K562 (cell line): ENCODE measurements at regions not wholly inside any gene's neighbourhood (a gene's known extent, or its start where the extent isn't known, plus 50 kb on each side); places are given as distances from the start of the nearest gene placed in this dataset.
A peak's percentile ranks its signal among the peaks of the same experiment; 100 is the strongest.

Source experiments
- ATAC-seq: fragments of 200-7000 bp; cut with Tn5 transposase; 3 replicates; pipeline ENCODE4 v1.9.1; 2020; ENCODE audit warnings: moderate library complexity
- BruUV-seq: library from RNA; stranded (reverse); fragments of 400-500 nt; replicated peaks from 2 replicates; lab custom pipeline; 2021; lab: Mats Ljungman, UMichigan
- CTCF ChIA-PET: fragments of 300-600 bp; formaldehyde crosslinking; extraction: SDS; loops from one replicate; lab custom pipeline; 2021; ENCODE audit warnings: low intra/inter-chr PET ratio; lab: Yijun Ruan, JAX
- POLR2A ChIA-PET: fragments of 300-600, 350-650 bp; sonication (Branson Sonifier 250); formaldehyde crosslinking; extraction: SDS; loops from one replicate; lab custom pipeline; 2021; ENCODE audit warnings: antibody characterized with exemption, inconsistent platforms; lab: Yijun Ruan, JAX
- DNase-seq, 4 experiments: peaks; one replicate each; pipeline versions ENCODE4 v3.0.0 to v3.0.0-alpha.2; 2011 to 2018; ENCODE audit warnings: low spot score in 3 of 4, mixed read lengths in 3 of 4; ENCODE audit errors: extremely low read depth in 1 of 4
- FAIRE-seq: peaks from 2 replicates; lab custom pipeline; 2011; peaks lifted over from hg19 to GRCh38; lab: Jason Lieb, UNC
- H2AFZ ChIP-seq: 2 replicates; pipeline ENCODE4 v1.6.0; 2011; ENCODE audit warnings: low read depth, low read length, control low read depth, inconsistent platforms
- H3K27ac ChIP-seq: fragments of 200-600 bp; 3 replicates; pipeline ENCODE4 v1.8.0; 2011; ENCODE audit warnings: low read depth, mild to moderate bottlenecking, control low read depth, inconsistent platforms, low read length, moderate library complexity, mixed read lengths; ENCODE audit errors: extremely low read depth
- H3K27me3 ChIP-seq, 2 experiments: fragments of 300-600 bp in 1 of 2; 2 replicates in 1 of 2; 3 replicates in 1 of 2; pipeline versions ENCODE4 v1.6.0 to v1.8.0; 2011; ENCODE audit warnings: inconsistent platforms in 2 of 2, low read length in 2 of 2, mild to moderate bottlenecking in 1 of 2, mixed read lengths in 1 of 2, moderate library complexity in 1 of 2; ENCODE audit not compliant: control insufficient read depth in 2 of 2, insufficient read depth in 2 of 2
- H3K36me3 ChIP-seq: fragments of 300-600 bp; 3 replicates; pipeline ENCODE4 v1.8.0; 2011; ENCODE audit warnings: mild to moderate bottlenecking, low read length, inconsistent platforms; ENCODE audit not compliant: control insufficient read depth, insufficient read depth
- H3K4me1 ChIP-seq, 2 experiments: fragments of 200-600 bp in 1 of 2; replicated peaks in 1 of 2; 2 replicates in 1 of 2; 3 replicates in 1 of 2; pipeline versions ENCODE4 v1.5.1 to v1.8.0; 2011; ENCODE audit warnings: inconsistent platforms in 2 of 2, low read length in 2 of 2, mild to moderate bottlenecking in 1 of 2, mixed read lengths in 1 of 2, moderate library complexity in 1 of 2; ENCODE audit not compliant: control insufficient read depth in 2 of 2, insufficient read depth in 2 of 2
- H3K4me2 ChIP-seq: 2 replicates; pipeline ENCODE4 v1.6.1; 2011; ENCODE audit warnings: low read length, control low read depth, inconsistent platforms, mixed read lengths; ENCODE audit not compliant: insufficient read depth
- H3K4me3 ChIP-seq: fragments of 200-600 bp; sonication (generic), shearing (Covaris generic); 2 replicates; pipeline ENCODE4 v1.5.1; 2016; ENCODE audit warnings: control low read depth, inconsistent platforms
- H3K79me2 ChIP-seq: fragments of 200-600 bp; 3 replicates; pipeline ENCODE4 v1.8.0; 2011; ENCODE audit warnings: low read length, inconsistent platforms; ENCODE audit not compliant: control insufficient read depth, insufficient read depth
- H3K9ac ChIP-seq, 2 experiments: 2 replicates each; pipeline versions ENCODE4 v1.6.0 to v1.6.1; 2011; ENCODE audit warnings: low read depth in 2 of 2, low read length in 2 of 2, control low read depth in 1 of 2, inconsistent platforms in 1 of 2, mild to moderate bottlenecking in 1 of 2, mixed read lengths in 1 of 2; ENCODE audit not compliant: insufficient read depth in 1 of 2
- H3K9me1 ChIP-seq: one replicate; pipeline ENCODE4 v1.6.0; 2011; ENCODE audit warnings: inconsistent platforms, mild to moderate bottlenecking, low read length, moderate library complexity; ENCODE audit not compliant: control insufficient read depth, insufficient read depth
- H3K9me3 ChIP-seq: replicated peaks from 2 replicates; pipeline ENCODE4 v1.5.1; 2011; ENCODE audit warnings: low read depth, low read length, inconsistent platforms; ENCODE audit not compliant: control insufficient read depth, insufficient read depth
- H4K20me1 ChIP-seq: replicated peaks from 2 replicates; pipeline ENCODE4 v1.6.1; 2011; ENCODE audit warnings: low read length, inconsistent platforms, mixed read lengths; ENCODE audit not compliant: control insufficient read depth, insufficient read depth
- CTCF ChIP-seq, 3 experiments: IDR thresholded peaks in 2 of 3; conservative IDR thresholded peaks in 1 of 3; 2 replicates each; pipeline ENCODE4 v1.5.1; 2011 to 2012; ENCODE audit warnings: low read length in 3 of 3, mild to moderate bottlenecking in 3 of 3, control low read depth in 2 of 3, improper control_type of control experiment in 1 of 3, inconsistent platforms in 1 of 3, low read depth in 1 of 3, mixed read lengths in 1 of 3, moderate library complexity in 1 of 3; ENCODE audit not compliant: insufficient read depth in 2 of 3
- RBM14 ChIP-seq: fragments of 200-400 bp; formaldehyde crosslinking; IDR thresholded peaks from 2 replicates; pipeline ENCODE4 v1.6.1; 2018; ENCODE audit warnings: low read depth, mild to moderate bottlenecking, low read length, moderate library complexity, borderline replicate concordance; ENCODE audit not compliant: insufficient read depth
- SRF ChIP-seq, 2 experiments: fragments of 250-450, 450-650 bp in 1 of 2; sonication (Bioruptor Pico) in 1 of 2; sonication (generic) in 1 of 2; formaldehyde crosslinking; IDR thresholded peaks; 2 replicates each; pipeline versions ENCODE4 v1.5.0 to v1.5.1; 2020 to 2022; ENCODE audit warnings: mild to moderate bottlenecking in 1 of 2, missing genetic modification reagents in 1 of 2
- TAF15 ChIP-seq: fragments of 200-400 bp; formaldehyde crosslinking; IDR thresholded peaks from 2 replicates; pipeline ENCODE4 v1.6.1; 2017; ENCODE audit warnings: mild to moderate bottlenecking, low read depth, low read length, moderate library complexity
- ZNF212 ChIP-seq: fragments of 450-650 bp; formaldehyde crosslinking; IDR thresholded peaks from 2 replicates; pipeline ENCODE4 v1.4.0; 2020; ENCODE audit warnings: mild to moderate bottlenecking
- WGBS: fragments of 100-300 bp; shearing (Covaris generic); methylation state at CpG from one replicate; pipeline ENCODE4 v1.1.6; 2016; ENCODE audit warnings: low coverage, mixed read lengths; ENCODE audit not compliant: insufficient coverage; ENCODE audit errors: missing lambda C conversion rate; 5-methylcytosine and 5-hydroxymethylcytosine counted together
- in situ Hi-C: fragments of 300-500 bp; cut with MboI; formaldehyde crosslinking; loops from 4 replicates; pipeline ENCODE4 v1.15.0; 2018; ENCODE audit warnings: inconsistent platforms, mixed read lengths
- intact Hi-C: fragments of 100-400 bp; cut with micrococcal nuclease; formaldehyde crosslinking; loops from 2 replicates; pipeline ENCODE4 v1.14.2; 2022

DNA sequence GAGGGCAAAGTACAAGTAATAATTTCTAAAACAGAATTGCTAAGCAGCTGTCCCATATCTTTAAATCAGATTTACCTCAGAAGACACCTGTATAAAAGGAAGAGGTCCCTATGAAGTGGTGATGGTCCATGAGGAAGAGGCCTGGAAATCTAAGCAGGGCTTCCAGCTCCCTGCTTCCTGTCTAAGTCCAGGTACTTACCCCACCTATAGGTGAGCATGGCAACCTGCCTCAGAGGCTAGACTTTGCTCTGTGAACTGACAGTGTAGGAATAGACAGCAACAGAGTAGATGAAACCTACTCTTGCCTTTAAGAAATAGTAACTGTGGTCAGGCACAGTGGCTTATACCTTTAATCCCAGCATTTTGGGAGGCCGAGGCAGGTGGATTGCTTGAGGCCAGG, 55.8 kb upstream of the ARRDC3 start:
- no peaks in the 10 kb centered on the region for H3K9me1 ChIP-seq
- CTCF ChIA-PET = no interaction called here
- POLR2A ChIA-PET = interaction anchor here (0.6 kb wide), 1 partner anchor 507 kb away, joined by 3 read pairs; no protein-coding TSS in a partner anchor
- BruUV-seq = no TSS peak
- H3K27me3 ChIP-seq = no peaks in the 10 kb centered on the region; a peak in 1 of 5 replicates
- no peaks in the 10 kb centered on the region for H4K20me1 ChIP-seq
- H3K9me3 ChIP-seq = no peaks in the 10 kb centered on the region
- peak; percentile 81 for ATAC-seq
- TF ChIP-seq ZNF212 (CRISPR knock-in tag) = no peak
- TF ChIP-seq CTCF (IDR thresholded peaks at IDR 0.05 in 2 of 3, conservative IDR thresholded peaks at IDR 0.05 in 1 of 3; ENCODE audit: insufficient read depth in 2 of 3, low read depth in 1 of 3, low read length in 3 of 3) = peak in 2 of 3 experiments; percentile 7 to 27; a peak in 2 of 6 replicates
- no peak for TF ChIP-seq TAF15
- TF ChIP-seq RBM14 = no peak
- no peak for TF ChIP-seq SRF (CRISPR knock-in tag; IDR thresholded peaks at IDR 0.05)
- TF ChIP-seq, all 486 proteins: peak for 1
- Histone ChIP-seq H3K79me2 (no peaks in the 10 kb centered on the region), H3K4me3 (no peak overlapping the region), H3K36me3 (no peaks in the 10 kb centered on the region), H3K4me1 (no peaks in the 10 kb centered on the region), H3K4me2 (no peak overlapping the region), H2AFZ (no peak overlapping the region), H3K27ac (no peak overlapping the region), H3K9ac (no peak overlapping the region)
- intact Hi-C loops (no loop called here), in situ Hi-C loops (no loop called here)
- FAIRE-seq (no peak), DNase-seq (no peak)
- 9% methylated on average over 1 of the region's 1 CpG for WGBS
